Neutrophil (primary cell): ENCODE measurements at regions not wholly inside any gene's neighbourhood (a gene's known extent, or its start where the extent isn't known, plus 50 kb on each side); places are given as distances from the start of the nearest gene placed in this dataset.
"Not testable (repeated sequence)": the region's sequence is repeated elsewhere in the genome, so short reads cannot be mapped to it uniquely, and the experiment has no call there.

Source experiments
- H3K27ac ChIP-seq: fragments of 200-600 bp; sonication (generic); 2 replicates; pipeline ENCODE4 v1.5.1; 2016; ENCODE audit warnings: mild to moderate bottlenecking, moderate library complexity
- H3K27me3 ChIP-seq: fragments of 200-600 bp; sonication (generic); 2 replicates; pipeline ENCODE4 v1.6.0; 2016; ENCODE audit warnings: mild to moderate bottlenecking
- H3K36me3 ChIP-seq: fragments of 200-600 bp; sonication (generic); 2 replicates; pipeline ENCODE4 v1.5.1; 2017
- H3K4me1 ChIP-seq, 2 experiments: fragments of 200-600 bp in 1 of 2; sonication (generic) in 1 of 2; 1 replicate in 1 of 2; 2 replicates in 1 of 2; pipeline versions ENCODE4 v1.5.1 to v1.6.1; 2013 to 2016; ENCODE audit warnings: low read depth in 1 of 2, low read length in 1 of 2, mild to moderate bottlenecking in 1 of 2, moderate library complexity in 1 of 2; ENCODE audit not compliant: control insufficient read depth in 1 of 2, insufficient read depth in 1 of 2
- H3K4me3 ChIP-seq, 2 experiments: fragments of 200-600 bp in 1 of 2; sonication (generic) in 1 of 2; 1 replicate in 1 of 2; 2 replicates in 1 of 2; pipeline ENCODE4 v1.5.1; 2013 to 2016; ENCODE audit warnings: low read depth in 1 of 2, low read length in 1 of 2, mild to moderate bottlenecking in 1 of 2, moderate library complexity in 1 of 2
- H3K9me3 ChIP-seq: fragments of 200-600 bp; sonication (generic); 2 replicates; pipeline ENCODE4 v1.5.1; 2016
- CTCF ChIP-seq: fragments of 200-600 bp; sonication (generic); IDR thresholded peaks from 2 replicates; pipeline ENCODE4 v1.5.1; 2016; ENCODE audit warnings: antibody characterized with exemption

GRCh38 chr1:88514544-88515060, 169.5 kb upstream of the PKN2 start:
- H3K4me3 ChIP-seq = no peak overlapping the region
- no peaks in the 10 kb centered on the region for H3K4me1 ChIP-seq
- no peak for TF ChIP-seq CTCF
- no peak overlapping the region for H3K27ac ChIP-seq
- no peaks in the 10 kb centered on the region for H3K36me3 ChIP-seq
- no peaks in the 10 kb centered on the region for H3K9me3 ChIP-seq
- H3K27me3 ChIP-seq = no peaks in the 10 kb centered on the region

GRCh38 chr1:88517499-88517898, 166.6 kb upstream of the PKN2 start:
- H3K4me3 ChIP-seq, H3K36me3 ChIP-seq, H3K27ac ChIP-seq, H3K9me3 ChIP-seq, H3K27me3 ChIP-seq, H3K4me1 ChIP-seq: not testable (repeated sequence)

GRCh38 chr1:88519156-88519555, 164.9 kb upstream of the PKN2 start:
- H3K36me3 ChIP-seq = no peaks in the 10 kb centered on the region
- no peaks in the 10 kb centered on the region for H3K9me3 ChIP-seq
- H3K27me3 ChIP-seq = no peaks in the 10 kb centered on the region
- no peak overlapping the region for H3K4me3 ChIP-seq
- no peak overlapping the region for H3K27ac ChIP-seq
- no peaks in the 10 kb centered on the region for H3K4me1 ChIP-seq
- no peak for TF ChIP-seq CTCF

GRCh38 chr1:88523854-88524528, 160.1 kb upstream of the PKN2 start:
- Histone ChIP-seq H3K9me3 (no peaks in the 10 kb centered on the region), H3K27ac (no peak overlapping the region), H3K27me3 (no peaks in the 10 kb centered on the region), H3K36me3 (no peaks in the 10 kb centered on the region), H3K4me3 (no peak overlapping the region), H3K4me1 (no peaks in the 10 kb centered on the region)
- no peak for TF ChIP-seq CTCF

GRCh38 chr1:88526456-88526855, 157.6 kb upstream of the PKN2 start:
- Histone ChIP-seq H3K27ac (no peak overlapping the region), H3K27me3 (no peaks in the 10 kb centered on the region), H3K4me3 (no peak overlapping the region), H3K36me3 (no peaks in the 10 kb centered on the region), H3K4me1 (peaks cover 9 to 11% of the 10 kb centered on the region in 2 experiments), H3K9me3 (no peaks in the 10 kb centered on the region)
- TF ChIP-seq CTCF = no peak

- Histone ChIP-seq H3K27ac (no peak overlapping the region), H3K4me3 (no peak overlapping the region), H3K27me3 (no peaks in the 10 kb centered on the region), H3K4me1 (peaks cover 9 to 11% of the 10 kb centered on the region in 2 experiments), H3K36me3 (no peaks in the 10 kb centered on the region), H3K9me3 (no peaks in the 10 kb centered on the region)
- TF ChIP-seq CTCF = no peak
Measured at GRCh38 chr1:88528792-88529191, 155.3 kb upstream of the PKN2 start.
